ENCODE measurements at regions not wholly inside any gene's neighbourhood (a gene's known extent, or its start where the extent isn't known, plus 50 kb on each side); places are given as distances from the start of the nearest gene placed in this dataset.
"Not testable (repeated sequence)": the region's sequence is repeated elsewhere in the genome, so short reads cannot be mapped to it uniquely, and the experiment has no call there.

- Histone ChIP-seq H3K4me3 (ENCODE audit: low read length) (no peak overlapping the region), H3K4me2 (ENCODE audit: low read length) (no peak overlapping the region)
Observed at GRCh38 chr3:106485802-106486201, 617.0 kb upstream of the CBLB start.

GRCh38 chr3:106486945-106487639 is 618.3 kb upstream of the CBLB start:
- H3K4me1 ChIP-seq (ENCODE audit: low read length); H3K27me3 ChIP-seq (ENCODE audit: low read depth, low read length); H3K36me3 ChIP-seq (replicated peaks; ENCODE audit: low read depth, low read length); H3K4me3 ChIP-seq (ENCODE audit: low read length); H3K79me2 ChIP-seq (ENCODE audit: low read length); H3K27ac ChIP-seq (ENCODE audit: low read length); H3K9me3 ChIP-seq (ENCODE audit: insufficient read depth, low read length); H4K20me1 ChIP-seq (ENCODE audit: insufficient read depth, low read length); H2AFZ ChIP-seq (ENCODE audit: low read depth, low read length); H3K9ac ChIP-seq (ENCODE audit: low read length); H3K4me2 ChIP-seq (ENCODE audit: low read length): not testable (repeated sequence)

More at GRCh38 chr3:106485802-106486201, 617.0 kb upstream of the CBLB start:
- Histone ChIP-seq H4K20me1 (ENCODE audit: insufficient read depth, low read length) (no peaks in the 10 kb centered on the region), H3K4me1 (ENCODE audit: low read length) (no peaks in the 10 kb centered on the region), H3K27me3 (ENCODE audit: low read depth, low read length) (no peaks in the 10 kb centered on the region), H2AFZ (ENCODE audit: low read depth, low read length) (no peak overlapping the region), H3K27ac (ENCODE audit: low read length) (no peak overlapping the region), H3K79me2 (ENCODE audit: low read length) (no peaks in the 10 kb centered on the region), H3K36me3 (replicated peaks; ENCODE audit: low read depth, low read length) (no peaks in the 10 kb centered on the region), H3K9me3 (ENCODE audit: insufficient read depth, low read length) (no peaks in the 10 kb centered on the region), H3K9ac (ENCODE audit: low read length) (no peak overlapping the region)
- TF ChIP-seq CTCF (IDR thresholded peaks at IDR 0.05; ENCODE audit: low read depth, low read length) (no peak), EZH2phosphoT487 (IDR thresholded peaks at IDR 0.05; ENCODE audit: low read depth) (no peak)

- Histone ChIP-seq H3K4me1 (ENCODE audit: low read length) (no peaks in the 10 kb centered on the region), H3K4me3 (ENCODE audit: low read length) (no peak overlapping the region)
Observed at GRCh38 chr3:106488331-106488730, 619.5 kb upstream of the CBLB start.

GRCh38 chr3:106491796-106492195 is 623.0 kb upstream of the CBLB start:
- H4K20me1 ChIP-seq (ENCODE audit: insufficient read depth, low read length), result no peaks in the 10 kb centered on the region
- no peaks in the 10 kb centered on the region for H3K79me2 ChIP-seq (ENCODE audit: low read length)
- no peaks in the 10 kb centered on the region; the same call in 1 of the 2 replicates for H3K9me3 ChIP-seq (ENCODE audit: insufficient read depth, low read length)
- no peaks in the 10 kb centered on the region for H3K4me1 ChIP-seq (ENCODE audit: low read length)
- H3K27ac ChIP-seq (ENCODE audit: low read length), result no peak overlapping the region
- H3K9ac ChIP-seq (ENCODE audit: low read length), result no peak overlapping the region
- H3K4me3 ChIP-seq (ENCODE audit: low read length), result no peak overlapping the region
- no peak overlapping the region for H2AFZ ChIP-seq (ENCODE audit: low read depth, low read length)
- no peak overlapping the region for H3K4me2 ChIP-seq (ENCODE audit: low read length)
- H3K36me3 ChIP-seq (replicated peaks; ENCODE audit: low read depth, low read length), result no peaks in the 10 kb centered on the region
- H3K27me3 ChIP-seq (ENCODE audit: low read depth, low read length), result no peaks in the 10 kb centered on the region
- TF ChIP-seq EZH2phosphoT487 (IDR thresholded peaks at IDR 0.05; ENCODE audit: low read depth) (no peak), CTCF (IDR thresholded peaks at IDR 0.05; ENCODE audit: low read depth, low read length) (no peak)

More at GRCh38 chr3:106488331-106488730, 619.5 kb upstream of the CBLB start:
- no peak overlapping the region for H3K4me2 ChIP-seq (ENCODE audit: low read length)
- H3K36me3 ChIP-seq (replicated peaks; ENCODE audit: low read depth, low read length), result no peaks in the 10 kb centered on the region
- H3K9ac ChIP-seq (ENCODE audit: low read length), result no peak overlapping the region
- no peak overlapping the region for H3K27ac ChIP-seq (ENCODE audit: low read length)
- no peak overlapping the region for H2AFZ ChIP-seq (ENCODE audit: low read depth, low read length)
- H3K79me2 ChIP-seq (ENCODE audit: low read length), result no peaks in the 10 kb centered on the region
- H4K20me1 ChIP-seq (ENCODE audit: insufficient read depth, low read length), result no peaks in the 10 kb centered on the region
- no peak for TF ChIP-seq EZH2phosphoT487 (IDR thresholded peaks at IDR 0.05; ENCODE audit: low read depth)
- no peak for TF ChIP-seq CTCF (IDR thresholded peaks at IDR 0.05; ENCODE audit: low read depth, low read length)
- H3K9me3 ChIP-seq (ENCODE audit: insufficient read depth, low read length), result no peaks in the 10 kb centered on the region; the same call in 1 of the 2 replicates
- no peaks in the 10 kb centered on the region for H3K27me3 ChIP-seq (ENCODE audit: low read depth, low read length)
